ENCODE measurements at regions not wholly inside any gene's neighbourhood (a gene's known extent, or its start where the extent isn't known, plus 50 kb on each side); places are given as distances from the start of the nearest gene placed in this dataset.

GRCh38 chr1:208951908-208952307, 631.6 kb upstream of the CAMK1G start:
- no peak for TF ChIP-seq CTCF (IDR thresholded peaks at IDR 0.05; ENCODE audit: control insufficient read depth, insufficient read depth, low read depth, low read length, missing control alignments)
- no peak for DNase-seq (ENCODE audit: low read depth)
- no peak overlapping the region for H3K4me3 ChIP-seq (ENCODE audit: control insufficient read depth, low read depth, low read length)

- DNase-seq (ENCODE audit: low read depth), result no peak
- TF ChIP-seq CTCF (IDR thresholded peaks at IDR 0.05; ENCODE audit: control insufficient read depth, insufficient read depth, low read depth, low read length, missing control alignments), result no peak
- H3K4me3 ChIP-seq (ENCODE audit: control insufficient read depth, low read depth, low read length), result no peak overlapping the region
Observed at GRCh38 chr1:208962867-208963266, 620.6 kb upstream of the CAMK1G start.

GRCh38 chr1:208965351-208965750, 618.2 kb upstream of the CAMK1G start:
- DNase-seq (ENCODE audit: low read depth), result no peak
- H3K4me3 ChIP-seq (ENCODE audit: control insufficient read depth, low read depth, low read length), result no peak overlapping the region
- no peak for TF ChIP-seq CTCF (IDR thresholded peaks at IDR 0.05; ENCODE audit: control insufficient read depth, insufficient read depth, low read depth, low read length, missing control alignments)

- no peak overlapping the region for H3K4me3 ChIP-seq (ENCODE audit: control insufficient read depth, low read depth, low read length)
- TF ChIP-seq CTCF (IDR thresholded peaks at IDR 0.05; ENCODE audit: control insufficient read depth, insufficient read depth, low read depth, low read length, missing control alignments), result no peak
- DNase-seq (ENCODE audit: low read depth), result no peak
Observed at GRCh38 chr1:208967334-208967733, 616.2 kb upstream of the CAMK1G start.

- no peak overlapping the region for H3K4me3 ChIP-seq (ENCODE audit: control insufficient read depth, low read depth, low read length)
- no peak for DNase-seq (ENCODE audit: low read depth)
- TF ChIP-seq CTCF (IDR thresholded peaks at IDR 0.05; ENCODE audit: control insufficient read depth, insufficient read depth, low read depth, low read length, missing control alignments), result no peak
Observed at GRCh38 chr1:208974717-208975116, 608.8 kb upstream of the CAMK1G start.

GRCh38 chr1:208975456-208975855, 608.1 kb upstream of the CAMK1G start:
- DNase-seq (ENCODE audit: low read depth), result no peak
- no peak for TF ChIP-seq CTCF (IDR thresholded peaks at IDR 0.05; ENCODE audit: control insufficient read depth, insufficient read depth, low read depth, low read length, missing control alignments)
- H3K4me3 ChIP-seq (ENCODE audit: control insufficient read depth, low read depth, low read length), result no peak overlapping the region

- no peak for DNase-seq (ENCODE audit: low read depth)
- no peak for TF ChIP-seq CTCF (IDR thresholded peaks at IDR 0.05; ENCODE audit: control insufficient read depth, insufficient read depth, low read depth, low read length, missing control alignments)
- no peak overlapping the region for H3K4me3 ChIP-seq (ENCODE audit: control insufficient read depth, low read depth, low read length)
Observed at GRCh38 chr1:208977012-208977411, 606.5 kb upstream of the CAMK1G start.

Measured in AG09309 (cell line).